PC-9 (cell line): ENCODE measurements at regions not wholly inside any gene's neighbourhood (a gene's known extent, or its start where the extent isn't known, plus 50 kb on each side); places are given as distances from the start of the nearest gene placed in this dataset.

Experiments used
- CTCF ChIP-seq: fragments of 200-600 bp; sonication (generic); conservative IDR thresholded peaks from 2 replicates; pipeline ENCODE4 v1.6.1; 2017; ENCODE audit warnings: mixed run types, antibody characterized with exemption, mild to moderate bottlenecking, moderate library complexity
- EZH2 ChIP-seq: fragments of 200-600 bp; sonication (generic); IDR thresholded peaks from 2 replicates; pipeline ENCODE4 v1.8.0; 2017; ENCODE audit warnings: antibody characterized with exemption, low read depth

GRCh38 chr6:169998457-169998856 is 247.0 kb downstream of the ERMARD start:
- TF ChIP-seq EZH2, result no peak
- no peak for TF ChIP-seq CTCF
